HK-2 (cell line): ENCODE measurements at regions not wholly inside any gene's neighbourhood (a gene's known extent, or its start where the extent isn't known, plus 50 kb on each side); places are given as distances from the start of the nearest gene placed in this dataset.
"Not testable (repeated sequence)": the region's sequence is repeated elsewhere in the genome, so short reads cannot be mapped to it uniquely, and the experiment has no call there.

Source experiments
- DNase-seq: peaks from one replicate; pipeline ENCODE4 v3.0.0-alpha.2; 2018; ENCODE audit not compliant: unreplicated experiment

- no peak for DNase-seq
These were observed 853.4 kb downstream of the NCAM2 start for GRCh38 chr21:21851657-21852056.

GRCh38 chr21:21858502-21859334 is 860.5 kb downstream of the NCAM2 start:
- no peak for DNase-seq

DNA sequence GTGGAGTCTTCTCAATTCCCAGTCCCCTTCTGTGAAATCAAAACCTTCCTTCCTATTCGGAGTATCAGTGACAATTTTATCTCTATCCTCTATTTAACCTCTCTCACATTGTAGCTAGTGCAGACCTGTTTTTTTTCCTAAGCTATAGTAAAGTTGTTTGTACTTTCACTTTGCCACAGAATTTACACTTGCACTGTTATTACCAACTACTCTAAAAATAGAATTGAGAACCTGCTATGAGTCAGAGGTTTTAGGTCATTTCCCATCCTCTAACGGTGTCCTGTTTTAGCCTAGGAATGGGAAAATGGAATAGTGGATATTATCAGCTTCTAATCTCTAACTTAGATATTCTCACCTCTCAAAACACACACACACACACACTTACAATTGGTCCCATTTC is 862.7 kb downstream of the NCAM2 start:
- DNase-seq: no peak

DNA sequence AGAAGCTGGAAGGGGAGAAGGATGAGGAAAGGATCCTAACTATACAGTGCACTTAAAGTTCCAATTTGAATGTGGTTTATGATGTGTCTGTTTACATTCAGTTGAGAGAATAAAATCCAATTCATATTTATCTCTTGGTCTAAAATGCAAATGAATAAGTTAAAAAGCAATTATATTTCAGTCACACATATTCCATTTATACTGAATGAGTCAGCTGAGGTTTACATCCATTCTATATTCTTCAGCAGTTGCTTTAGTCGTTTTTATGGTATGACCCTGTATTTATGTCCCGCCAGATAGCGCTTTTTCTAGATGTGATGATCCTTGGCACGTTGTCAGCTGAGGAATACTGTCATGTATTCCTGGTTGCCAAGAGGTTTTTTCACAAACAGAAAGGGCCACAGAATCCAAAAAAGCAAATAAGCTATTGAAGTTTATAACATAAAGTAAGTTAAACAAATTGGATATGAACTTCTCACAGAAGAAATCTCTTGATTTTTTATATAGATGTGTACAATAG is 866.2 kb downstream of the NCAM2 start:
- DNase-seq: no peak

GRCh38 chr21:21897275-21897883 is 899.2 kb downstream of the NCAM2 start:
- DNase-seq: no peak

- no peak for DNase-seq
These were observed 900.6 kb downstream of the NCAM2 start for GRCh38 chr21:21898801-21899200.

- DNase-seq: not testable (repeated sequence)
These were observed 904.2 kb downstream of the NCAM2 start for GRCh38 chr21:21902416-21902815.

- DNase-seq: no peak
These were observed 909.1 kb downstream of the NCAM2 start for GRCh38 chr21:21907271-21907670.

DNA sequence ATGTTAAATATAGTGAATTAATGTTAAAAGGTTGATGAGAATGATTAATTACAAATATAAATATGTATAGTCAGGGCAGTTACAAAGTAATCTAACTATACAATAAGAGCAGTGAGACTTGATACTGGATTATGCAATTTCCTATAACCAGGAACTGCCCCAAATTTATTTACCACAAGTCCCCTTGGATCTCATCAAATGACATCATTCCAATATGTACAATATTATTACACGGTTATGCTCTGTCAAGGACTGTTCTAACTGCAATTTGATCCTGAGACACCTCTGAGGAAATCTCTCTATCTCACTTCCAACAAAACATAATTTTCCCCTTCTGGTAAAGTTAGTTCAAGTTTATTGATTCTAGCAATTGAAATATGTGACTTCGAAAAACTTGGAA is 917.6 kb downstream of the NCAM2 start:
- DNase-seq: no peak

DNA sequence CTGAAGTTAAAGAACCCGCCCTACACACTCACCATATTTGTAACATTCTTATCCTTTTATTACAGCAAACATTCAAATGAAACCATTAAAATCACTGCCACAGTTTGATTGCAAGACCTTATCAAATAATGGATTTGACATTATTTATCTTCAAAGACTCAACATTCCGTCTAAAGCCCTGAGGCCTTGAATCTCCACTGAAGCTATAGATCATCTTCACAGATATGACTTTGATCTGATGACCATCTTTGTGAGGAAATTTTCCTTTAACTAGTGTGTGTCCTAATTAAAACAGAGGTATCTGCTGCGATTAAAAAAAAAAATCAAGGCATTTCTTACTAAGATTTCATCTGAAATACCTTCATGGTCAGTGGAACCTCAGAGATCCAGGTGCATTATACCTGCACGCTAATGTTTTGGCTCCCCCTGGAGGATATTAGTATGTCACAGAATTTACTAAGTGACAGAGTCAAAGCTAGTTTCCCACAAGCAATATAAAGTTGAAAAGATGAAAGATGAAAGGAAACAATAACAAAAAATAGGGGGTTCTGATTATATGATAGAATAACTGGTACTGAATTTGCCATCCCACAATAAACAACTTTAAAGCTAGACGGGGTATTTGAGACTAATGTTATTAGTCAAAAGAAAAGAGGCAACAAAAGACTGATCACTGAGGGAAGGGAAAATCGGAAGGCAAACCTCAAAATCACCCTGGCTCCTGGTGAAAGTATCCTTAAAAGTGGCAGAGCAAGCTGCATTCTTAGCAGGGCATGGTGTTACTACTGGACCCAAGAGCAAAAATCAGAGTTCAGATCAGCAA is 923.4 kb downstream of the NCAM2 start:
- no peak for DNase-seq

DNA sequence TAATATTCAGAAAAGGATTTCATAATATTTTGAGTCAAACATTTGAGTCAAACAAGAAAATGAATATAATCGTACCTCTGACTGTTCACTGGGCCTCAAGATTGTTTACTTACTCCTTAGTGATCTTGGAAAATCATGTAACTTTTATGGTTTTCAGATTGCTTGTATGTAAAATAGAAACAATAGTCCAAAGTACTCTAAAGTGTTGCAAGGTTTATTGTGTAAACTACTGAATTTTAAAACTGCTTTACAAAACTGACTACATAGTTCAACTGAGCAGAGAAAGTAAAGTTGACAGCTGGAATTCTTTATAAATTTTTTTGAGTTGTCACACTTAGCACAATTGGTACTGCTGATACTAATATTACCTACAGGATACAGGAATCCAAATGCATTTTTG is 931.0 kb downstream of the NCAM2 start:
- DNase-seq: no peak

DNA sequence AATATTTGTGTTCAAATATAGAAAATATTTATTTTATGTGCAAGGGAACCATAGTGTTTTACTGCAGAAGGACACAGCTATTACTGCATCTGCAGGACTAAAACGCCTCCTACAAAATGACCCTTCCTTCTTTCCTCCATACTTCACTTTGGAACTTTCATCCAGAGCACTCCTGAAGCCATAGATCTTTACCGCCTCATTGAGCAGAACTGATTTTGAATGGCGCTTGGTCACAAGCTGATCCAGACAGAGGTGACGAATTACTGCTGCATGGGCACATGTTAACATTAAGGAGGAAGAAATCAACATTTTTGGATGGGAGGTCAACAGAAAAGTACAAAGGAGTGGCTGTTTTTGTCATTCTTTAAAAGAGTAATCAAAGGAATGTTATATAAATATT is 931.6 kb downstream of the NCAM2 start:
- DNase-seq: no peak

GRCh38 chr21:21952566-21952965 is 954.4 kb downstream of the NCAM2 start:
- no peak for DNase-seq

- DNase-seq: no peak
These were observed 957.0 kb downstream of the NCAM2 start for GRCh38 chr21:21955204-21955603.

DNA sequence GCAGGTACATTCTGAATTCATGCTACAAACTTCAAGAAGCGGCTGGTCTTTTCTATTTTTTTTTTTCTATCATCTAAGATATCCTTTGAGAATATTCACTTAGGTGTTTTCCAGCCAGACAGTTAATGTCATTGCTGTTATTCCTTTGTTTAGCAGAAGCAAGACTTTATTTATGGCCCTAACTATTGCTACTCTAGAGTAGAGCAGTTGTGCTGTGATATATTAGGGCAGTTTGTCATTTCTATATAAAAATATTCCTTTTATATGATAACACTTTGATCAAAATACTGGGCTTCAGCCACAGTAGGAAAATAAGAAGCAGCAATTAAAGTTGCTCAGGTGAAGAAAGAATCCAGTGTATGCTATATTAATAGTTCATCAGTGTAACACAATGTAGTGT is 959.3 kb downstream of the NCAM2 start:
- no peak for DNase-seq

DNA sequence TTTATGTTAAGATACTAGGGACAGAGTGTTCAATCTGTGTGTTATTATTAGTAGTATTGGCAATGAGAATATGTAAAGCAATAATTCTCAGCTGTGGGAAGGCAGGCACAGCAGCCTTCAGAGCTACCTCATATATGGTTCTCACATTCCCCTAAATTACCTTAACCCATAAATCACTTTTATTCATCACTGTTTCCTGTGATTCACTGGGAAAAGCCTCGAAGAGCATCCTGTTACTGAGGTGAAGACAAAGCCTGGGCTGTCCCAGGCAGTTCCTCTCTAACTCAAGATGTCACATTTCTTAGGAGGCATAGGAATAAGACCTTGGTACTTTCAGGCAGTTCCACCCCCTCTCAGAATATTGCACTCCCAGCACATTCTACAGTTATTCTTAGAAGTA is 965.7 kb downstream of the NCAM2 start:
- DNase-seq: no peak

- no peak for DNase-seq
These were observed 970.6 kb downstream of the NCAM2 start for GRCh38 chr21:21968810-21969209.

DNA sequence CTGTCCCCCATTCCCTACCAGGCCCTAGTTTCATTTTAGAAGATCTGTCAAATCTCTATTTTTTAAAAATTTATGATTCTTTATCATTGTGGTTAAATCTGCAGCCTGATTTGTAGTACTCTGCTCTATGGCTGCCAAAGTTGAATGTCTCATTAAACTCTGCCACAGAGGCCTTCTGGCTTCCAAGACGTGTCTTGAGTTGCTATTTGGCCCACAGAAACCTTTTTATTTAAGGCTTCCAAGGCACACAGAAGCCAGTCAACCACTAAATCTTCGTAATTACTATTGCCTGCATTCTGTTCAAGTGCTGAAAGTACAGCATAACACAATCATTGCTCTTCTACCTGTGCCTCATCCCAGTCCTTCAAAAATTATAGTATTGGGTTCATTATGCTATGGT is 971.0 kb downstream of the NCAM2 start:
- DNase-seq: no peak

DNA sequence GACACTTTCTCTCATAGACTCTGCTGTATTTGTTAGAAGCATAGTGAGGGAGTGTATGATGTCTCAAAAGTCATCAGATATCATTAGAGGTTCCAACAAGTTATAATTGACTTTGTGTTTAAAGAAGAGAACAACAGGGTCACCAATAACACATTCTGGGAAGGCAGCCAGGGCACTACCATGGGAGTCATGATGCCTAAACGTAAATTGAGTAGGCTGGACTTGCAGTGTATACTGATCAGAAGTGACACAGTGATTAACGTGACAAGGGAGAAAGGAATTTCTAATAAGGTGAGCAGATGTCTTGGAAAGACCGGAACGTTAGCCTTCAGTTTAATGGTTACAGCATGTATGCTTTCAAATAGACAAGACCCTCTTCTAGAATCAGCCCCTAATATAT is 973.2 kb downstream of the NCAM2 start:
- no peak for DNase-seq

DNA sequence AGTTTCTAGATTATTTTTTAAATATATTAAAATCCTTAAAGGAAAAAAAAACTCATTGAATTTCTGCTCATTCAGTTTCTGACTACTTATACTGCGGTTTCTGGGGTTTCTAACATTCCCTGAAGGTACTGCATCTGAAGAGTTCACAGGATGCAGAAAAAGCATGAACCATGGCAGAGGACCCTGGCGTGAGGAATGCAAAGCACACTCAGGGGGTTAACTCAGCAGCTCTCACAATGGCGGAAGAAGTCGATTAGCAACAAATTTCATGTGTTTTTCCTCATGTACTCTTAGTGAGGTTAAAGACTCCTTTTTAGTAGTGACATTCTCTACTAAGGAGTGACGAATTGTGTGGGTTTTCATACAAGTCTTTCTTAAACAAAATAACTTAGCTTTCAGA is 975.6 kb downstream of the NCAM2 start:
- no peak for DNase-seq

GRCh38 chr21:21996891-21997290 is 998.7 kb downstream of the NCAM2 start:
- DNase-seq: no peak
